ENCODE measurements at regions not wholly inside any gene's neighbourhood (a gene's known extent, or its start where the extent isn't known, plus 50 kb on each side); places are given as distances from the start of the nearest gene placed in this dataset.

DNA sequence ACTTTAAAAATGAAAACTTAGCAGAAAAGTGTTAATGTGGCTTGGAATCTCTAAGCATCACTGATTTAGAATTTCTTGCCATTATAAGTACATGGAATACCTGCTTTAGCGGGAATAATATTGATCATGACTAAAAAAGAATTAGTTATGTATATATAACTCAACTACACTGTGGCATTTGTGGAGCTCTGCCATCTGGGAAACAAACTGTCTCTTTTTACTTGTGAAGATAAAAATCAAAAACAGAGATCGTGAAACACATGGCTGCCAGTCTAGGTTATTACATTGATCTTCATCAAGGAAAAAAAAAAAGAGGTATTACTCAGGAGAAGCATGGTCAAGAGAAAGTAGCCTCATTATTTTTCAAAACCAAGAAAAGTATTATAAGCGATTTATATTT lies 287.4 kb downstream of the HTR1A start:
- Histone ChIP-seq H3K23ac (ENCODE audit: low read depth, low read length) (no peak overlapping the region), H4K8ac (ENCODE audit: low read depth in 2 of 2, low read length in 2 of 2) (no peak overlapping the region), H2BK120ac (ENCODE audit: low read depth, low read length) (no peak overlapping the region), H3K4me3 (ENCODE audit: insufficient read depth, low read depth, low read length) (no peak overlapping the region), H3K9ac (ENCODE audit: low read depth, low read length) (no peak overlapping the region), H4K91ac (ENCODE audit: insufficient read depth, low read depth, low read length) (no peak overlapping the region), H3K4me2 (ENCODE audit: low read depth, low read length) (no peak overlapping the region), H2AK9ac (replicated peaks; ENCODE audit: low read depth, low read length, poor library complexity) (no peak overlapping the region), H3K18ac (ENCODE audit: low read depth, low read length) (no peak overlapping the region), H2BK20ac (ENCODE audit: low read depth, low read length) (no peak overlapping the region), H3K14ac (replicated peaks; ENCODE audit: low read depth, low read length) (no peak overlapping the region), H4K5ac (ENCODE audit: low read depth, low read length) (no peak overlapping the region), H3K79me1 (ENCODE audit: low read depth in 1 of 2, low read length in 2 of 2) (no peaks in the 10 kb centered on the region), H3K9me3 (ENCODE audit: control insufficient read depth, insufficient read depth, low read length) (0 out of 2 replicates have a peak, but pooled peaks cover 1% of the 10 kb centered on the region), H2BK5ac (ENCODE audit: low read depth, low read length, poor library complexity, severe bottlenecking) (no peak overlapping the region), H3K4me1 (ENCODE audit: control insufficient read depth, insufficient read depth, low read length) (no peaks in the 10 kb centered on the region), H2BK15ac (ENCODE audit: low read depth, low read length) (no peak overlapping the region), H3K36me3 (ENCODE audit: control insufficient read depth, insufficient read depth, low read length) (no peaks in the 10 kb centered on the region), H3K27me3 (ENCODE audit: control insufficient read depth, insufficient read depth, low read length) (no peaks in the 10 kb centered on the region), H3K56ac (ENCODE audit: extremely low read depth, insufficient read depth, low read length) (no peak overlapping the region), H3K4ac (ENCODE audit: low read depth, low read length) (no peak overlapping the region), H2AFZ (replicated peaks; ENCODE audit: low read length, poor library complexity) (no peak overlapping the region), H2AK5ac (ENCODE audit: low read depth, low read length) (no peak overlapping the region), H3K27ac (ENCODE audit: insufficient read depth, low read length) (no peak overlapping the region), H3K9me1 (ENCODE audit: insufficient read depth, low read length) (no peaks in the 10 kb centered on the region), H4K20me1 (ENCODE audit: insufficient read depth, low read length) (no peaks in the 10 kb centered on the region)
- dilution Hi-C loops (cut with HindIII; ENCODE audit: low sequenced_read_pairs, unreplicated experiment): no loop called here
- POLR2A ChIA-PET (ENCODE audit: unreplicated experiment): no interaction called here
- TF ChIP-seq RAD21 (IDR thresholded peaks at IDR 0.05; ENCODE audit: low read length): no peak
- TF ChIP-seq CHD1 (IDR thresholded peaks at IDR 0.05; ENCODE audit: low read depth, low read length): no peak
- no peak for TF ChIP-seq BHLHE40 (IDR thresholded peaks at IDR 0.05; ENCODE audit: low read depth, low read length)
- CTCF ChIA-PET: no interaction called here
- intact Hi-C loops (cut with micrococcal nuclease): no loop called here
- BruUV-seq (replicated peaks): no TSS peak
- ATAC-seq (ENCODE audit: low read depth) (no peak), DNase-seq (no peak)
- in situ Hi-C loops (cut with MboI; ENCODE audit: low sequenced_read_pairs): no loop called here
- WGBS, 2 experiments (ENCODE audit: extremely low coverage in 2 of 2, insufficient read length in 1 of 2): no CpG with 5 or more reads among the region's 3 CpGs

Measured in IMR-90 (cell line).